ENCODE measurements at regions not wholly inside any gene's neighbourhood (a gene's known extent, or its start where the extent isn't known, plus 50 kb on each side); places are given as distances from the start of the nearest gene placed in this dataset.

- no peak for FAIRE-seq
- Histone ChIP-seq H3K9me3 (ENCODE audit: control insufficient read depth in 2 of 3, insufficient read depth in 1 of 3, low read length in 3 of 3) (no peaks in the 10 kb centered on the region), H3K27ac (ENCODE audit: low read depth in 2 of 2, low read length in 2 of 2) (no peak overlapping the region), H3K4me3 (ENCODE audit: low read length in 3 of 3) (no peak overlapping the region), H3K27me3 (ENCODE audit: control insufficient read depth, insufficient read depth, low read length) (no peaks in the 10 kb centered on the region), H3K4me1 (ENCODE audit: control insufficient read depth in 2 of 3, insufficient read depth in 2 of 3, low read depth in 1 of 3, low read length in 3 of 3) (no peaks in the 10 kb centered on the region), H3K9ac (ENCODE audit: low read length in 3 of 3) (no peak overlapping the region), H3K36me3 (ENCODE audit: control insufficient read depth in 2 of 3, insufficient read depth in 3 of 3, low read length in 3 of 3) (no peaks in the 10 kb centered on the region)
- intact Hi-C loops (cut with DNase I) = no loop called here
- DNase-seq = no peak
- TF ChIP-seq, protein P1, sequence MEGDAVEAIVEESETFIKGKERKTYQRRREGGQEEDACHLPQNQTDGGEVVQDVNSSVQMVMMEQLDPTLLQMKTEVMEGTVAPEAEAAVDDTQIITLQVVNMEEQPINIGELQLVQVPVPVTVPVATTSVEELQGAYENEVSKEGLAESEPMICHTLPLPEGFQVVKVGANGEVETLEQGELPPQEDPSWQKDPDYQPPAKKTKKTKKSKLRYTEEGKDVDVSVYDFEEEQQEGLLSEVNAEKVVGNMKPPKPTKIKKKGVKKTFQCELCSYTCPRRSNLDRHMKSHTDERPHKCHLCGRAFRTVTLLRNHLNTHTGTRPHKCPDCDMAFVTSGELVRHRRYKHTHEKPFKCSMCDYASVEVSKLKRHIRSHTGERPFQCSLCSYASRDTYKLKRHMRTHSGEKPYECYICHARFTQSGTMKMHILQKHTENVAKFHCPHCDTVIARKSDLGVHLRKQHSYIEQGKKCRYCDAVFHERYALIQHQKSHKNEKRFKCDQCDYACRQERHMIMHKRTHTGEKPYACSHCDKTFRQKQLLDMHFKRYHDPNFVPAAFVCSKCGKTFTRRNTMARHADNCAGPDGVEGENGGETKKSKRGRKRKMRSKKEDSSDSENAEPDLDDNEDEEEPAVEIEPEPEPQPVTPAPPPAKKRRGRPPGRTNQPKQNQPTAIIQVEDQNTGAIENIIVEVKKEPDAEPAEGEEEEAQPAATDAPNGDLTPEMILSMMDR (IDR thresholded peaks at IDR 0.05; ENCODE audit: borderline replicate concordance, extremely low read depth, insufficient read depth) = no peak
These were observed 50.8 kb upstream of the SLIT3 start for GRCh38 chr5:169351721-169352120.

DNA sequence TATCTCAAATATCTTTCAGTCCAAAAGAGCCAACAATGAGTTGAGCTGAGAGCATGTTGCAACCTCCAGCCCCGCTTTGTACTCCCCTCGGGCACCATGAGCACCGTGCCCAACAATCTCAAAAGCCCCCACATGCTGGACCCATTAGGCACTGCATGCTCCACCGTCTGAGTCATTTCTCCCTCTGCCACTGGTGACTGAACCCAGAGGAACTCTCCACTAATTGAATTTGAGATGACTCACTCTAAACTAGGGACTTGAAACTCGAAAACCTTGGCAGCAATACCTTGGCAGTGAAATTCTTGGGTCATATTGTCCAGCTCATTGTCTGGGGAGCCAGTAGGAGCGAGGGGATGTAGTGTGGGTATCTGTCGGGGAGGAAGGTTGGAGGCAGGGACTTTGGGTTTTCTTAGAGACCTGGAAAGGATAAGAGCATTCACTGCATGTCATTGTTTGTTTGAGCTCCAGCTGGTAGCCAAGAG lies 49.9 kb upstream of the SLIT3 start:
- Histone ChIP-seq H3K9me3 (ENCODE audit: control insufficient read depth in 2 of 3, insufficient read depth in 1 of 3, low read length in 3 of 3) (no peaks in the 10 kb centered on the region), H3K27ac (ENCODE audit: low read depth in 2 of 2, low read length in 2 of 2) (no peak overlapping the region), H3K27me3 (ENCODE audit: control insufficient read depth, insufficient read depth, low read length) (no peaks in the 10 kb centered on the region), H3K9ac (ENCODE audit: low read length in 3 of 3) (no peak overlapping the region), H3K36me3 (ENCODE audit: control insufficient read depth in 2 of 3, insufficient read depth in 3 of 3, low read length in 3 of 3) (no peaks in the 10 kb centered on the region), H3K4me3 (ENCODE audit: low read length in 3 of 3) (no peak overlapping the region), H3K4me1 (ENCODE audit: control insufficient read depth in 2 of 3, insufficient read depth in 2 of 3, low read depth in 1 of 3, low read length in 3 of 3) (no peaks in the 10 kb centered on the region)
- intact Hi-C loops (cut with DNase I) = no loop called here
- FAIRE-seq = no peak
- TF ChIP-seq, protein P1 (IDR thresholded peaks at IDR 0.05; ENCODE audit: borderline replicate concordance, extremely low read depth, insufficient read depth) = no peak
- DNase-seq = peak in 1 of 5 donors; percentile 62
